Fibroblast of villous mesenchyme (primary cell): ENCODE measurements at regions not wholly inside any gene's neighbourhood (a gene's known extent, or its start where the extent isn't known, plus 50 kb on each side); places are given as distances from the start of the nearest gene placed in this dataset.

Experiments
- DNase-seq: peaks from one replicate; pipeline ENCODE4 v3.0.0-alpha.2; 2010; ENCODE audit warnings: low read depth
- H3K4me3 ChIP-seq: 2 replicates; pipeline ENCODE4 v1.5.1; 2011; ENCODE audit warnings: low read depth, mild to moderate bottlenecking, low read length
- TF ChIP-seq, protein P1 (sequence below): IDR thresholded peaks from 2 replicates; pipeline ENCODE4 v1.5.1; 2012; ENCODE audit warnings: low read depth, mild to moderate bottlenecking, low read length; ENCODE audit not compliant: insufficient read depth

DNA sequence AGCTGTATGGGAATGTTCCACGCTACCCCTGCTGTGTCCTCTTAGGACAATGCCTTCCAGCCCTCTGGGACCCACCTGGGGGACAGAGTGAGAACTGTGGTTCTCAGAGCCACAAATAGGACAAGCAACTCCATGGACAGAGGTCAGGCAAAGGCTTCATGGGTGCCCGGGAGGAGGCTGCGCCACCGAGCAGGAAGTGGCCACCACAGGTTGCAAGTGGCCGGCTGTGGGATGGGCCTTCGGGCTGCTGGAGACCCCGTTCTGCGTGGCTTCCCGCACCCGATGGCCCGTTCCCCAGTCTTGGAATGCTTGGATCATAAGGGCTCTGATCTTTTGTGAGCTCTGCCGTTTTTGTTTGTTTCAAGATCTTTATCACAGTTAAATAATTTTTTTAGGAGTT lies 118.8 kb downstream of the BOD1 start:
- TF ChIP-seq, protein P1, sequence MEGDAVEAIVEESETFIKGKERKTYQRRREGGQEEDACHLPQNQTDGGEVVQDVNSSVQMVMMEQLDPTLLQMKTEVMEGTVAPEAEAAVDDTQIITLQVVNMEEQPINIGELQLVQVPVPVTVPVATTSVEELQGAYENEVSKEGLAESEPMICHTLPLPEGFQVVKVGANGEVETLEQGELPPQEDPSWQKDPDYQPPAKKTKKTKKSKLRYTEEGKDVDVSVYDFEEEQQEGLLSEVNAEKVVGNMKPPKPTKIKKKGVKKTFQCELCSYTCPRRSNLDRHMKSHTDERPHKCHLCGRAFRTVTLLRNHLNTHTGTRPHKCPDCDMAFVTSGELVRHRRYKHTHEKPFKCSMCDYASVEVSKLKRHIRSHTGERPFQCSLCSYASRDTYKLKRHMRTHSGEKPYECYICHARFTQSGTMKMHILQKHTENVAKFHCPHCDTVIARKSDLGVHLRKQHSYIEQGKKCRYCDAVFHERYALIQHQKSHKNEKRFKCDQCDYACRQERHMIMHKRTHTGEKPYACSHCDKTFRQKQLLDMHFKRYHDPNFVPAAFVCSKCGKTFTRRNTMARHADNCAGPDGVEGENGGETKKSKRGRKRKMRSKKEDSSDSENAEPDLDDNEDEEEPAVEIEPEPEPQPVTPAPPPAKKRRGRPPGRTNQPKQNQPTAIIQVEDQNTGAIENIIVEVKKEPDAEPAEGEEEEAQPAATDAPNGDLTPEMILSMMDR = no peak
- no peak overlapping the region for H3K4me3 ChIP-seq
- no peak for DNase-seq

DNA sequence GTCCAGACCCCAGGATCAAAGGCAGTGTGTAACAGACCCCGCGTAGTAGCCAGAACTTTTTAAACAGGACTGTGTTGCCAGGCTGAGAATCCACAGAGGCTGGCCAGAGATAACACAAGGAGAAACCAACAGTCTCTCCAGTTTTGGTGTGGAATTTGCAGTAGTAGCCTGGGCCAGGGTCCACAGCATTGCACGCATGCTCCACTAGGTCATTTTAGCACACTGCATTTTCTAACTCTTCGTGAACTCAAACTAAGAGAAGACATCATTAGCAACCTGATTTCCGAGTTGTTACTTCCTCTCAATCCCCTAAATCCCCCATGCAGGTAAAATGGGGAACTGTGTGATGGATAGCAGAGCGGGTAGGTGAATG lies 119.6 kb downstream of the BOD1 start:
- no peak for DNase-seq
- TF ChIP-seq, protein P1 = no peak
- no peak overlapping the region for H3K4me3 ChIP-seq

DNA sequence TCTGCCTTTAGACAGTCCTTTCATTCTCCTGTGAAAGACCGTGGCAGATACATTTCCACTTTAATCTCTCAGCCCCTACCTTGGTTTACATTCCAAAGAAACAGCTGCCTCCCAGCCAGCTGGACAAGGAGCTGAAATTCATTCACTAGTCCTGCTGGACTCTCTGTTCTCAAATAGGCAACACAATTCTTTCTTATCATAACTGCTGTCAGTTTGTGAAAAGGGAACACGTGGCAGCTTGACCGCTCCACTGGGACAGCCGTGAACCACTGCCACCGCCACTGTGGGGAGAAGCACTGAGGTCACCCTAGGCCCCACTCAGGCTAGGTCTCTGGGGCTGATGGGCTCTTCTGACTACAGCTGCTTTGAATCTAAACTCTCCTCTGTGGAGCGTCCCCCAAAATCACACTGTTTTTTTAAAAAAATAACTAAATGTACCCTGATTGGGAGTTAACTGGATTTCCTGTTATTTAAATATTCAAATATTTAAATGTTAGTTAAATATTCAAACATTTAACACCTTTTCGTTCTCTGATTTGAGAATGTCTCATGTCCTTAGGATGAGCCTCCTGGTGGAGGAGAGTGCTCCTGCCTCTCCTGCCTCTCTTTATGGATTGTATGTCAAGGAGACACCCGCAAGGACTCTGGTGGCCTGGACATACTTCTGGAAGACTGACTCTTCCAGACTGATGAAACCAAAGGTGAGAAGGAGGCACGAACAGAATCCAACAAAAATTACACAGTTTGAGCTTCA lies 120.1 kb downstream of the BOD1 start:
- DNase-seq = peak; percentile 32
- TF ChIP-seq, protein P1 = peak; percentile 17

DNA sequence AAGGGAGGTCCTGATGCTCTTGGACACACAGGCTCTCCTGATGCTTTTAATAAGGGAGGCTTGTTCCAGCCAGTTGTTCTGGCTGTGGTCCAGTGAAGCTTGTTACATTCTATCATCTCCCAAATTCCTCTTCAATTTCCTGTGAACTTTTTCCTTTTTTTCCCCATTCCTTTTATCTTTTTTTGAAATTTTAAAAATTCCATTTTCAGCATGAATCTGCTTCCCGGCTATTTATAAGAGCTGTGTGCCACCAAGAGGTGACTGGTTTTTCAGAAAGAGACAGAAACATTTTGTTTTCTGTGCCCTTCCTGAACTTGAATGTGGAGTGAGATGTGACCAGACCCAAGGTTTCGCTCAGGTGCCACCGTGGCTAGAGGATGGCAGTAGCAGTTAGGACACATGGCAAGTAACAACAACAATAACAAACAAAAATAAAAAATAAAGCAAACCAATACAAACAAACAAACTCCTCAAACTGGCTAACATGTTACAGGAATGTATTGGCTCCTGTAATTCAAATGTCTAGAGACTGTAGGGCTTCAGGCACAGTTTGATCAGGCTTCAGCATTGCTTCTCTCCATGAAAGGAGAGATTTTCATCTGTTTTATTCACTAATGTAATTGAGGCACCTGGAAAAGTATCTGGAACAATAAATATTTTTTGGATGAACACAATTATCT lies 121.1 kb downstream of the BOD1 start:
- no peak overlapping the region for H3K4me3 ChIP-seq
- peak; percentile 11 for DNase-seq
- TF ChIP-seq, protein P1 = no peak

More for the DNA sequence above, 120.1 kb downstream of the BOD1 start:
- H3K4me3 ChIP-seq = no peak overlapping the region

DNA sequence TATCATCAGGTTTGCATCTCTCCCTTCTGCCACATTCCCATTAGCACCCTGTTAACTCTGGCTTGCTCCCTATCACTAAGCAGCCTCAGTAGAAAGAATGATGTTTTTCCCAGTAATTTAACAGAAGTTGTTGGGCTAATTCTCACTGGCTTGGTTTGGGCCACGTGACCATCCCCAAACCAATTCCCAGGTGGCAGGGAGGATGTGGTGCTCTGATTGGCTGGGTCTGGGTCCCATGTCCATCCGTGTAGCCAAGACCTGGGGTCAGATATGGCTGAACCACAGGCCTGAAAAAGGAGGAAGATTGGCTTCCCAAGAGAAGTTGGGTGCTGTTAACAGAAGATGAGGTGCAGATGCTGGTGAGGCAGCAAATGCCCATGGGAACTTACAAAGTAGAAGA lies 122.0 kb downstream of the BOD1 start:
- no peak overlapping the region for H3K4me3 ChIP-seq
- TF ChIP-seq, protein P1 = no peak
- DNase-seq = no peak

DNA sequence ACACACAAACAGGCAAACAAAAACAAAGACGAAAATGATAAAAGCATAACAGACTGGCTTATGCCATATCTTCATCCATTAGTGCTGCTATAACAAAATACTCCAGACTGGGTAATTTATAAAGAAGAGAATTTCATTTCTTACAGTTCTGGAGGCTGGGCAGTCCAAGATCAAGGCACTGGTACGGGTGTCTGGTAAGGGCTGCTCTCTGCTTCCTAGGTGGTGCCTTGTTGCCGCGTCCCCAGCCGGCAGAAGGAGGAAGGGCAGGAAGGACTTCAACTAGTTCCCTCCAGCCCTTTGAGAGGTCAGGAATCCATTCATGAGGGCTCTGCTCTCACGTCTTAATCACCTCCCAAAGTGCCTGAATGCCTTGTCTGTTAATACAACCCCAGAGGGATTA lies 122.6 kb downstream of the BOD1 start:
- H3K4me3 ChIP-seq = no peak overlapping the region
- TF ChIP-seq, protein P1 = no peak
- no peak for DNase-seq
